Trophoblast cell (in vitro differentiated cells and primary cell): ENCODE measurements at regions not wholly inside any gene's neighbourhood (a gene's known extent, or its start where the extent isn't known, plus 50 kb on each side); places are given as distances from the start of the nearest gene placed in this dataset.

ENCODE experiments used
- DNase-seq, 2 donors: peaks; one replicate each; pipeline ENCODE4 v3.0.0-alpha.2; 2016
- H2AFZ ChIP-seq: 2 replicates; pipeline ENCODE4 v1.6.1; 2013; ENCODE audit warnings: low read length, moderate library complexity, mild to moderate bottlenecking; ENCODE audit not compliant: insufficient read depth, poor library complexity
- H2AK5ac ChIP-seq: 2 replicates; pipeline ENCODE4 v1.6.1; 2013; ENCODE audit warnings: mild to moderate bottlenecking, low read length
- H2BK120ac ChIP-seq: 2 replicates; pipeline ENCODE4 v1.6.1; 2013; ENCODE audit warnings: low read length, mild to moderate bottlenecking, moderate library complexity; ENCODE audit not compliant: insufficient read depth, poor library complexity
- H2BK12ac ChIP-seq: 2 replicates; pipeline ENCODE4 v1.6.1; 2013; ENCODE audit warnings: mild to moderate bottlenecking, low read length, moderate library complexity
- H2BK5ac ChIP-seq: 2 replicates; pipeline ENCODE4 v1.6.1; 2013; ENCODE audit warnings: low read length, low read depth, moderate library complexity, mild to moderate bottlenecking; ENCODE audit not compliant: poor library complexity
- H3K14ac ChIP-seq: 2 replicates; pipeline ENCODE4 v1.6.1; 2013; ENCODE audit warnings: mild to moderate bottlenecking, low read length
- H3K18ac ChIP-seq: 2 replicates; pipeline ENCODE4 v1.6.1; 2013; ENCODE audit warnings: mild to moderate bottlenecking, low read length
- H3K23ac ChIP-seq: 2 replicates; pipeline ENCODE4 v1.6.1; 2013; ENCODE audit warnings: low read length
- H3K27ac ChIP-seq: 2 replicates; pipeline ENCODE4 v1.5.1; 2013; ENCODE audit warnings: low read depth, mild to moderate bottlenecking, inconsistent platforms, low read length, moderate library complexity
- H3K27me3 ChIP-seq: 2 replicates; pipeline ENCODE4 v1.6.1; 2013; ENCODE audit warnings: inconsistent platforms, mild to moderate bottlenecking, low read length, moderate library complexity; ENCODE audit not compliant: insufficient read depth
- H3K36me3 ChIP-seq, 2 experiments: 1 replicate in 1 of 2; 2 replicates in 1 of 2; pipeline ENCODE4 v1.6.1; 2013; ENCODE audit warnings: low read length in 2 of 2, mild to moderate bottlenecking in 2 of 2, moderate library complexity in 1 of 2; ENCODE audit not compliant: insufficient read depth in 2 of 2, control insufficient read depth in 1 of 2
- H3K4ac ChIP-seq: 2 replicates; pipeline ENCODE4 v1.6.1; 2013; ENCODE audit warnings: low read depth, mild to moderate bottlenecking, low read length, moderate library complexity
- H3K4me1 ChIP-seq, 2 experiments: 1 replicate in 1 of 2; 2 replicates in 1 of 2; pipeline ENCODE4 v1.6.1; 2013; ENCODE audit warnings: low read length in 2 of 2, mild to moderate bottlenecking in 2 of 2, moderate library complexity in 1 of 2; ENCODE audit not compliant: insufficient read depth in 2 of 2, control insufficient read depth in 1 of 2
- H3K4me2 ChIP-seq: 2 replicates; pipeline ENCODE4 v1.6.1; 2013; ENCODE audit warnings: inconsistent platforms, mild to moderate bottlenecking, low read length, moderate library complexity
- H3K4me3 ChIP-seq: 2 replicates; pipeline ENCODE4 v1.5.1; 2013; ENCODE audit warnings: mild to moderate bottlenecking, low read depth, low read length, inconsistent platforms
- H3K79me1 ChIP-seq: one replicate; pipeline ENCODE4 v1.6.1; 2013; ENCODE audit warnings: low read length
- H3K79me2 ChIP-seq: 2 replicates; pipeline ENCODE4 v1.6.1; 2013; ENCODE audit warnings: low read length, mild to moderate bottlenecking; ENCODE audit not compliant: control insufficient read depth, insufficient read depth, poor library complexity
- H3K9ac ChIP-seq: 2 replicates; pipeline ENCODE4 v1.6.1; 2013; ENCODE audit warnings: mild to moderate bottlenecking, low read length
- H3K9me3 ChIP-seq: 2 replicates; pipeline ENCODE4 v1.6.1; 2013; ENCODE audit warnings: low read depth, mild to moderate bottlenecking, control low read depth, inconsistent platforms, low read length; ENCODE audit not compliant: insufficient read depth
- H4K12ac ChIP-seq: 2 replicates; pipeline ENCODE4 v1.6.1; 2013; ENCODE audit warnings: low read depth, mild to moderate bottlenecking, low read length, moderate library complexity
- H4K8ac ChIP-seq: 2 replicates; pipeline ENCODE4 v1.6.1; 2013; ENCODE audit warnings: low read depth, mild to moderate bottlenecking, low read length, moderate library complexity
- H4K91ac ChIP-seq: one replicate; pipeline ENCODE4 v1.6.1; 2013; ENCODE audit warnings: low read depth, mild to moderate bottlenecking, low read length, moderate library complexity
- WGBS: extraction: QIAGEN DNeasy Blood & Tissue Kit; methylation state at CpG from one replicate; pipeline ENCODE4 v1.1.7; 2013; ENCODE audit warnings: missing lambda C conversion rate; ENCODE audit not compliant: insufficient read length, insufficient coverage; ENCODE audit errors: extremely low coverage; 5-methylcytosine and 5-hydroxymethylcytosine counted together

DNA sequence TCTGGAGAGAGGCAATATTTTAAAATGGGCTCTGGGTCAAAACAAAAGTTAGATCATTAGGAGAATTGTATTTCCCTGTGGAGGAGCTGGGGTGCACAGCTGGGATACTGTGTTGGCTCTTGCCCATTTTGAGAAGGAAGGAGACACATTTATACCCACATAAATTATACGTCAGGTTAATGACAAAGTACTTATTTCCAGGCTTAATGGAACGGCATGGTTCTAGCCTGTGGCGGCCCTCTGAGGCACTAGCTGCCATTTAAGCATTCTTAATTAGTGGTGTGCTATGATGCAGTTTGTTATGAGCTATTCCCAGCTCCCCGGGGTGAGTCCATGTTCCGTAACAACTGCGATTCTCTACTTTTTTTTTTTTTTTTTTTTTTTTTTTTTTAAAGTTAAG lies 193.5 kb downstream of the SEC23IP start:
- WGBS: no CpG with 5 or more reads among the region's 6 CpGs

DNA sequence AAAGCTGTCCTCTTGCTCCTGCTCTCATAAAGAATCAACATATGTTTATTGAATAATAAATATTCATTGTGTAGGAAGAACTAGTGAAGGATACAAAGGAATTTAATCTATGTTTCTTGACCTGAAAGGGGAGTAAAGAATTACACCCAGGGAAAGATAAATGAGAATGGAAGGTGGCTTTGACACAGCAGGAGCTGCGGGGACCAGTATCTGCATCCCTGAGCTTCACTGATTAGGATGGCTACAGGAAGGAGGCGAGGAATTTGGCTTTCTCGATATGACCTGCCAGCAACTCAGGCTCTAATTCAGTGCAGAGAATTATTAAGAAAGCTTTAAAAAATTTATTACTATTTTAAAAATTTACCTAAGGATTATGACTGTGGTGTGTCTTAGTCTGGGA lies 194.6 kb downstream of the SEC23IP start:
- no peak overlapping the region for H2AK5ac ChIP-seq
- no peak for DNase-seq
- H3K9me3 ChIP-seq: no peaks in the 10 kb centered on the region
- H4K8ac ChIP-seq: no peak overlapping the region
- H3K14ac ChIP-seq: no peak overlapping the region
- no peak overlapping the region for H3K4me3 ChIP-seq
- H3K79me2 ChIP-seq: no peaks in the 10 kb centered on the region
- no peak overlapping the region for H3K27ac ChIP-seq
- H2BK12ac ChIP-seq: no peak overlapping the region
- no peaks in the 10 kb centered on the region for H3K36me3 ChIP-seq
- H3K9ac ChIP-seq: no peak overlapping the region
- H4K91ac ChIP-seq: no peak overlapping the region
- H3K4me1 ChIP-seq: no peaks in the 10 kb centered on the region
- WGBS: no CpG with 5 or more reads among the region's 3 CpGs
- no peak overlapping the region for H2AFZ ChIP-seq
- no peaks in the 10 kb centered on the region for H3K27me3 ChIP-seq
- no peak overlapping the region for H2BK5ac ChIP-seq
- no peak overlapping the region for H3K18ac ChIP-seq
- no peak overlapping the region for H3K23ac ChIP-seq
- H3K79me1 ChIP-seq: no peaks in the 10 kb centered on the region
- no peak overlapping the region for H4K12ac ChIP-seq
- no peak overlapping the region for H3K4me2 ChIP-seq
- H3K4ac ChIP-seq: no peak overlapping the region
- no peak overlapping the region for H2BK120ac ChIP-seq

More for the DNA sequence above, 193.5 kb downstream of the SEC23IP start:
- Histone ChIP-seq H2BK12ac (no peak overlapping the region), H2AFZ (no peak overlapping the region), H2BK5ac (no peak overlapping the region), H2AK5ac (no peak overlapping the region), H3K9ac (no peak overlapping the region), H2BK120ac (no peak overlapping the region), H3K4ac (no peak overlapping the region), H3K27ac (no peak overlapping the region), H3K36me3 (no peaks in the 10 kb centered on the region), H4K8ac (no peak overlapping the region), H3K79me2 (no peaks in the 10 kb centered on the region), H3K4me1 (no peaks in the 10 kb centered on the region), H4K91ac (no peak overlapping the region), H3K23ac (no peak overlapping the region), H3K14ac (no peak overlapping the region), H3K27me3 (no peaks in the 10 kb centered on the region), H4K12ac (no peak overlapping the region), H3K4me3 (no peak overlapping the region), H3K79me1 (no peaks in the 10 kb centered on the region), H3K18ac (no peak overlapping the region), H3K9me3 (no peaks in the 10 kb centered on the region), H3K4me2 (no peak overlapping the region)
- no peak for DNase-seq

DNA sequence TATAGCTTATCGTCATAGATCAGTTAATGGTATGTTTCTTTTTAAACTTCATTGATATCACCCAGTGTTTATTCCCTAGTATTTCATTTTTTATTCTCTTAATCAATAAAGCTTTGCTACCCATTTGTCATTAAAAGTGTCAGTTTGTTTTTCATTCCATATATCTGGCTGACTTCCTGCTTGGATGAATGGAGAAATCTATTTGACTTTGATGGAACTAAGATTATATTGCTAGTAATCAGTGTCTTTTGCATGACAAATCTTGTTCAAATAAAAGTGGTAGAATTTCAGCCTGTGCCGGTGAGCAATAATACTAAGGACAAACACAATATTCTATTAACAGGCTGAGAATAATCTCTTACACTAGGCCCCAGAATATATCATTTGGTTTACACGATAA lies 203.3 kb downstream of the SEC23IP start:
- H3K14ac ChIP-seq: no peak overlapping the region
- no peaks in the 10 kb centered on the region for H3K27me3 ChIP-seq
- no peak overlapping the region for H2BK12ac ChIP-seq
- no peak overlapping the region for H3K23ac ChIP-seq
- no peak overlapping the region for H2AK5ac ChIP-seq
- WGBS: no CpG with 5 or more reads among the region's 3 CpGs
- no peak overlapping the region for H3K18ac ChIP-seq
- H2BK120ac ChIP-seq: no peak overlapping the region
- no peak overlapping the region for H4K91ac ChIP-seq
- no peak overlapping the region for H2AFZ ChIP-seq
- DNase-seq: no peak
- no peak overlapping the region for H3K4me3 ChIP-seq
- H4K12ac ChIP-seq: no peak overlapping the region
- peaks cover 2% of the 10 kb centered on the region for H3K9me3 ChIP-seq
- H3K36me3 ChIP-seq: no peaks in the 10 kb centered on the region
- no peaks in the 10 kb centered on the region for H3K79me2 ChIP-seq
- H4K8ac ChIP-seq: no peak overlapping the region
- H3K4ac ChIP-seq: no peak overlapping the region
- H3K27ac ChIP-seq: no peak overlapping the region
- H3K9ac ChIP-seq: no peak overlapping the region
- H3K79me1 ChIP-seq: no peaks in the 10 kb centered on the region
- H3K4me1 ChIP-seq: peaks cover 6 to 10% of the 10 kb centered on the region in 2 experiments
- no peak overlapping the region for H3K4me2 ChIP-seq
- H2BK5ac ChIP-seq: no peak overlapping the region

DNA sequence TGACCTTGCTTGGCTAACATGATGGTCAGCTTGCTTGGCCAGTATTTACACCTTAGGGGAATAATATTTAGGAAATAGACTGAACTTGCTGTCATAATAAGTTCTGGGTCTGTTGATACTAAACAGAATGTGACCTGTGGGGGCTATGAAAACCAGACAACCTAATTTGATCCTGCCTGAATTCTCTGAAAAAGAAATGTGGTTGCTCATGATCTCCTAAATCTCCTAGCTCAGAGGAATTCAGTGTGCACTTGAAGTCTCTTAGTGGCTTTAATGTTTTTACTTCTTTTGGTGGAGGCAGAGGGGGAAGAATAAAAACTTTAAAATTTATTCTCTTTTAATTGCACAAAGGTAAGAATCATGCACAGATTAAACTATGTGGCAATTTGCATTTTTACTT lies 205.2 kb downstream of the SEC23IP start:
- H3K9me3 ChIP-seq: peaks cover 2% of the 10 kb centered on the region
- peak overlapping the region; percentile 27 for H3K4me2 ChIP-seq
- no peak overlapping the region for H3K4ac ChIP-seq
- peak overlapping the region; percentile 63 for H2BK120ac ChIP-seq
- no peak overlapping the region for H2AK5ac ChIP-seq
- H3K23ac ChIP-seq: no peak overlapping the region
- H2BK5ac ChIP-seq: peak overlapping the region; percentile 59
- no peak overlapping the region for H2AFZ ChIP-seq
- H3K4me3 ChIP-seq: no peak overlapping the region
- H3K27ac ChIP-seq: peak overlapping the region; percentile 75
- no peaks in the 10 kb centered on the region for H3K79me2 ChIP-seq
- peak overlapping the region; percentile 60 for H4K91ac ChIP-seq
- no peak overlapping the region for H4K8ac ChIP-seq
- H3K79me1 ChIP-seq: peaks cover 2% of the 10 kb centered on the region
- no peak overlapping the region for H3K9ac ChIP-seq
- no peak overlapping the region for H3K18ac ChIP-seq
- H3K14ac ChIP-seq: no peak overlapping the region
- peaks cover 6 to 10% of the 10 kb centered on the region in 2 experiments for H3K4me1 ChIP-seq
- DNase-seq: no peak
- peak overlapping the region; percentile 52 for H2BK12ac ChIP-seq
- H4K12ac ChIP-seq: no peak overlapping the region
- no peaks in the 10 kb centered on the region for H3K27me3 ChIP-seq
- H3K36me3 ChIP-seq: no peaks in the 10 kb centered on the region
